ENCODE measurements at regions not wholly inside any gene's neighbourhood (a gene's known extent, or its start where the extent isn't known, plus 50 kb on each side); places are given as distances from the start of the nearest gene placed in this dataset.

GRCh38 chr12:38977132-38977531 lies 71.7 kb upstream of the CPNE8 start:
- no peak for DNase-seq (ENCODE audit: low read depth)

- no peak for DNase-seq (ENCODE audit: low read depth)
Observed at GRCh38 chr12:38969706-38970105, 64.3 kb upstream of the CPNE8 start.

- no peak for DNase-seq (ENCODE audit: low read depth)
Observed at GRCh38 chr12:38961683-38962082, 56.3 kb upstream of the CPNE8 start.

DNA sequence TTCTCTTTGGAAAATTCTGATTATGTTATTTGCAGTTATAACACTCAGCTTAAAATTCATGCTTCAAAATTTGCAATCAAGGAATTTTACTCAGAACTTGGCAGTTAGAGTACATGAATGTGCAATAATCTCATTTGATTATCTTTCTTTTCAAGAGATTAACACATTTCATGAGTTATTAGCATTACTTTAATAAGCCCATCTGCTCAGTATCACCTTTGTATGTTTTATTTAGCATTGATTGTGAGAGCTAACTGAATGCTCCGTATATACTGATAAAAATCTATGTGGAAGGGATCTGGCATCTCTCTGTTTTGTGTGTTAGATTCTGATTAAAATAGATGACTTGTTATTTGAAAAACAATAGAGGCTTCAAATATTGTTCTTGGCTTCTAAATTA lies 55.6 kb upstream of the CPNE8 start:
- no peak for DNase-seq (ENCODE audit: low read depth)

GRCh38 chr12:38956337-38956736 lies 50.9 kb upstream of the CPNE8 start:
- no peak for DNase-seq (ENCODE audit: low read depth)

All from stimulated activated CD4-positive, alpha-beta T cell treated with anti-CD3 and anti-CD28 coated beads, Interleukin-2, amount 100 ng/mL, for 4 hours (primary cell).